GM18498 (cell line): ENCODE measurements at regions not wholly inside any gene's neighbourhood (a gene's known extent, or its start where the extent isn't known, plus 50 kb on each side); places are given as distances from the start of the nearest gene placed in this dataset.

Experiments used
- ATAC-seq: cut with Tn5 transposase; IDR thresholded peaks from one replicate; pipeline ENCODE4 v1.9.1; 2021; ENCODE audit warnings: mild to moderate bottlenecking, moderate library complexity; ENCODE audit not compliant: unreplicated experiment

GRCh38 chr2:120913972-120914838 is 178.5 kb downstream of the GLI2 start:
- no peak for ATAC-seq

- no peak for ATAC-seq
Measured at GRCh38 chr2:120914839-120915521, 179.3 kb downstream of the GLI2 start.

- ATAC-seq = no peak
Measured at GRCh38 chr2:120915670-120916069, 180.0 kb downstream of the GLI2 start.

GRCh38 chr2:120916446-120916845 is 180.8 kb downstream of the GLI2 start:
- no peak for ATAC-seq

- no peak for ATAC-seq
Measured at GRCh38 chr2:120917886-120918285, 182.2 kb downstream of the GLI2 start.

- ATAC-seq = no peak
Measured at GRCh38 chr2:120919216-120919615, 183.5 kb downstream of the GLI2 start.

- ATAC-seq = no peak
Measured at GRCh38 chr2:120919771-120920453, 184.2 kb downstream of the GLI2 start.

- no peak for ATAC-seq
Measured at GRCh38 chr2:120920454-120921148, 184.9 kb downstream of the GLI2 start.

GRCh38 chr2:120921457-120921856 is 185.8 kb downstream of the GLI2 start:
- ATAC-seq = no peak

GRCh38 chr2:120922571-120923332 is 187.1 kb downstream of the GLI2 start:
- ATAC-seq = no peak

GRCh38 chr2:120923426-120923825 is 187.8 kb downstream of the GLI2 start:
- no peak for ATAC-seq

- no peak for ATAC-seq
Measured at GRCh38 chr2:120924924-120925323, 189.3 kb downstream of the GLI2 start.

- ATAC-seq = no peak
Measured at GRCh38 chr2:120926463-120927264, 191.0 kb downstream of the GLI2 start.

- ATAC-seq = no peak
Measured at GRCh38 chr2:120927265-120927628, 191.6 kb downstream of the GLI2 start.

GRCh38 chr2:120929829-120930228 is 194.2 kb downstream of the GLI2 start:
- ATAC-seq = no peak

- ATAC-seq = no peak
Measured at GRCh38 chr2:120930236-120930635, 194.6 kb downstream of the GLI2 start.

- ATAC-seq = no peak
Measured at GRCh38 chr2:120930864-120931263, 195.2 kb downstream of the GLI2 start.

- ATAC-seq = no peak
Measured at GRCh38 chr2:120932472-120932871, 196.8 kb downstream of the GLI2 start.

- ATAC-seq = no peak
Measured at GRCh38 chr2:120932881-120933280, 197.2 kb downstream of the GLI2 start.
